ENCODE measurements at regions not wholly inside any gene's neighbourhood (a gene's known extent, or its start where the extent isn't known, plus 50 kb on each side); places are given as distances from the start of the nearest gene placed in this dataset.

- no peak for TF ChIP-seq ZFP36 (IDR thresholded peaks at IDR 0.05; ENCODE audit: low read depth, low read length, partially characterized antibody)
- no peak for TF ChIP-seq HDAC6 (IDR thresholded peaks at IDR 0.05; ENCODE audit: low read depth, low read length)
- no peak for TF ChIP-seq CHD2 (IDR thresholded peaks at IDR 0.05; ENCODE audit: low read depth, low read length)
- TF ChIP-seq MXD1 (CRISPR knock-in tag; IDR thresholded peaks at IDR 0.05; ENCODE audit: borderline replicate concordance, poor library complexity, severe bottlenecking), result no peak
- TF ChIP-seq ZNF253 (CRISPR knock-in tag; conservative IDR thresholded peaks at IDR 0.05), result no peak
- no peak for TF ChIP-seq GATAD2A (IDR thresholded peaks at IDR 0.05)
- TF ChIP-seq, protein P1, sequence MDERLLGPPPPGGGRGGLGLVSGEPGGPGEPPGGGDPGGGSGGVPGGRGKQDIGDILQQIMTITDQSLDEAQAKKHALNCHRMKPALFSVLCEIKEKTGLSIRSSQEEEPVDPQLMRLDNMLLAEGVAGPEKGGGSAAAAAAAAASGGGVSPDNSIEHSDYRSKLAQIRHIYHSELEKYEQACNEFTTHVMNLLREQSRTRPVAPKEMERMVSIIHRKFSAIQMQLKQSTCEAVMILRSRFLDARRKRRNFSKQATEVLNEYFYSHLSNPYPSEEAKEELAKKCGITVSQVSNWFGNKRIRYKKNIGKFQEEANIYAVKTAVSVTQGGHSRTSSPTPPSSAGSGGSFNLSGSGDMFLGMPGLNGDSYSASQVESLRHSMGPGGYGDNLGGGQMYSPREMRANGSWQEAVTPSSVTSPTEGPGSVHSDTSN (CRISPR knock-in tag; IDR thresholded peaks at IDR 0.05; ENCODE audit: low read depth), result no peak
- TF ChIP-seq, protein P1 (tag; conservative IDR thresholded peaks at IDR 0.05; ENCODE audit: low read depth), result no peak
- no peak for TF ChIP-seq MTA2 (IDR thresholded peaks at IDR 0.05; ENCODE audit: low read depth)
Observed at GRCh38 chr2:150045601-150046000, 441.9 kb downstream of the RND3 start (continued).

- Histone ChIP-seq H3K4me2 (ENCODE audit: insufficient read depth, low read length) (no peak overlapping the region), H2AFZ (ENCODE audit: low read depth, low read length) (no peak overlapping the region), H3K4me3 (no peak overlapping the region), H3K79me2 (ENCODE audit: control insufficient read depth, insufficient read depth, low read length) (no peaks in the 10 kb centered on the region), H3K27ac (ENCODE audit: extremely low read depth, low read depth, low read length) (no peak overlapping the region), H3K36me3 (ENCODE audit: control insufficient read depth, insufficient read depth, low read length) (no peaks in the 10 kb centered on the region), H3K9me1 (ENCODE audit: control insufficient read depth, insufficient read depth, low read length) (no peaks in the 10 kb centered on the region), H3K4me1 (replicated peaks in 1 of 2; ENCODE audit: control insufficient read depth in 2 of 2, insufficient read depth in 2 of 2, low read length in 2 of 2) (no peaks in the 10 kb centered on the region), H4K20me1 (replicated peaks; ENCODE audit: control insufficient read depth, insufficient read depth, low read length) (no peaks in the 10 kb centered on the region), H3K27me3 (ENCODE audit: control insufficient read depth in 2 of 2, insufficient read depth in 2 of 2, low read length in 2 of 2) (no peaks in the 10 kb centered on the region), H3K9me3 (replicated peaks; ENCODE audit: control insufficient read depth, insufficient read depth, low read depth, low read length) (no peaks in the 10 kb centered on the region), H3K9ac (ENCODE audit: insufficient read depth in 1 of 2, low read depth in 2 of 2, low read length in 2 of 2) (no peak overlapping the region)
- ATAC-seq (no peak), DNase-seq (ENCODE audit: extremely low read depth in 1 of 4, low spot score in 3 of 4) (no peak), FAIRE-seq (no peak)
- no TSS peak for BruUV-seq (replicated peaks)
- ChIA-PET POLR2A (no interaction called here), CTCF (ENCODE audit: low intra/inter-chr PET ratio) (no interaction called here)
- WGBS (ENCODE audit: insufficient coverage, low coverage, missing lambda C conversion rate), result 0% methylated on average over 2 of the region's 2 CpGs
- in situ Hi-C loops (cut with MboI) (no loop called here), intact Hi-C loops (cut with micrococcal nuclease) (no loop called here)
- no peak for TF ChIP-seq CSDE1 (IDR thresholded peaks at IDR 0.05)
- TF ChIP-seq, protein P2, sequence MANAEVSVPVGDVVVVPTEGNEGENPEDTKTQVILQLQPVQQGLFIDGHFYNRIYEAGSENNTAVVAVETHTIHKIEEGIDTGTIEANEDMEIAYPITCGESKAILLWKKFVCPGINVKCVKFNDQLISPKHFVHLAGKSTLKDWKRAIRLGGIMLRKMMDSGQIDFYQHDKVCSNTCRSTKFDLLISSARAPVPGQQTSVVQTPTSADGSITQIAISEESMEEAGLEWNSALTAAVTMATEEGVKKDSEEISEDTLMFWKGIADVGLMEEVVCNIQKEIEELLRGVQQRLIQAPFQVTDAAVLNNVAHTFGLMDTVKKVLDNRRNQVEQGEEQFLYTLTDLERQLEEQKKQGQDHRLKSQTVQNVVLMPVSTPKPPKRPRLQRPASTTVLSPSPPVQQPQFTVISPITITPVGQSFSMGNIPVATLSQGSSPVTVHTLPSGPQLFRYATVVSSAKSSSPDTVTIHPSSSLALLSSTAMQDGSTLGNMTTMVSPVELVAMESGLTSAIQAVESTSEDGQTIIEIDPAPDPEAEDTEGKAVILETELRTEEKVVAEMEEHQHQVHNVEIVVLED (CRISPR knock-in tag; IDR thresholded peaks at IDR 0.05), result no peak
- no peak for TF ChIP-seq SMC3 (conservative IDR thresholded peaks at IDR 0.05; ENCODE audit: insufficient read depth, low read depth, low read length)
Observed at GRCh38 chr2:150043172-150043500, 444.3 kb downstream of the RND3 start.

Measured in K562 (cell line).